H9 (cell line): ENCODE measurements at regions not wholly inside any gene's neighbourhood (a gene's known extent, or its start where the extent isn't known, plus 50 kb on each side); places are given as distances from the start of the nearest gene placed in this dataset.

Experiments
- DNase-seq: peaks from one replicate; pipeline ENCODE4 v3.0.0-alpha.2; 2017
- H2AFZ ChIP-seq: one replicate; pipeline ENCODE4 v1.6.1; 2013; ENCODE audit warnings: mild to moderate bottlenecking, low read length, control low read depth, moderate library complexity
- H2AK5ac ChIP-seq: 2 replicates; pipeline ENCODE4 v1.6.1; 2013; ENCODE audit warnings: low read length, control low read depth, mixed read lengths; ENCODE audit not compliant: insufficient read length
- H2BK120ac ChIP-seq: one replicate; pipeline ENCODE4 v1.6.1; 2013; ENCODE audit warnings: low read depth, mild to moderate bottlenecking, low read length, control low read depth, inconsistent platforms; ENCODE audit not compliant: poor library complexity, severe bottlenecking
- H2BK12ac ChIP-seq: 2 replicates; pipeline ENCODE4 v1.6.1; 2013; ENCODE audit warnings: low read length, control low read depth, mixed read lengths, low read depth; ENCODE audit not compliant: insufficient read length
- H2BK15ac ChIP-seq: 2 replicates; pipeline ENCODE4 v1.6.1; 2013; ENCODE audit warnings: low read depth, low read length, control low read depth
- H2BK20ac ChIP-seq: one replicate; pipeline ENCODE4 v1.6.1; 2013; ENCODE audit warnings: low read depth, mild to moderate bottlenecking, low read length, control low read depth, inconsistent platforms; ENCODE audit not compliant: poor library complexity, severe bottlenecking
- H2BK5ac ChIP-seq: 2 replicates; pipeline ENCODE4 v1.6.1; 2013; ENCODE audit warnings: low read length, control low read depth, mixed read lengths; ENCODE audit not compliant: insufficient read length
- H3K14ac ChIP-seq: 2 replicates; pipeline ENCODE4 v1.6.1; 2013; ENCODE audit warnings: low read length, control low read depth; ENCODE audit not compliant: insufficient read depth
- H3K18ac ChIP-seq: 2 replicates; pipeline ENCODE4 v1.6.1; 2013; ENCODE audit warnings: low read depth, mild to moderate bottlenecking, mixed read lengths, low read length, control low read depth; ENCODE audit not compliant: insufficient read length
- H3K23ac ChIP-seq: 2 replicates; pipeline ENCODE4 v1.6.1; 2013; ENCODE audit warnings: low read length, control low read depth, mixed read lengths, low read depth; ENCODE audit not compliant: insufficient read length
- H3K23me2 ChIP-seq: 2 replicates; pipeline ENCODE4 v1.6.1; 2013; ENCODE audit warnings: low read depth, mild to moderate bottlenecking, mixed read lengths, low read length, control low read depth; ENCODE audit not compliant: insufficient read length, poor library complexity, severe bottlenecking
- H3K27ac ChIP-seq: 2 replicates; pipeline ENCODE4 v1.5.1; 2013; ENCODE audit warnings: low read length, control low read depth, mixed read lengths, low read depth; ENCODE audit not compliant: insufficient read length
- H3K27me3 ChIP-seq: 2 replicates; pipeline ENCODE4 v1.6.1; 2013; ENCODE audit warnings: low read length, control low read depth, inconsistent platforms; ENCODE audit not compliant: insufficient read depth
- H3K4ac ChIP-seq: 2 replicates; pipeline ENCODE4 v1.6.1; 2013; ENCODE audit warnings: low read depth, mild to moderate bottlenecking, control low read depth, inconsistent platforms, low read length, moderate library complexity
- H3K4me1 ChIP-seq: 2 replicates; pipeline ENCODE4 v1.6.1; 2013; ENCODE audit warnings: low read length, control low read depth, inconsistent platforms; ENCODE audit not compliant: insufficient read depth
- H3K4me2 ChIP-seq: 2 replicates; pipeline ENCODE4 v1.6.1; 2013; ENCODE audit warnings: low read length, control low read depth, mixed read lengths; ENCODE audit not compliant: insufficient read length, insufficient read depth
- H3K56ac ChIP-seq: 2 replicates; pipeline ENCODE4 v1.6.1; 2013; ENCODE audit warnings: low read depth, mild to moderate bottlenecking, mixed read lengths, low read length, control low read depth; ENCODE audit not compliant: insufficient read length
- H3K79me1 ChIP-seq: 2 replicates; pipeline ENCODE4 v1.6.1; 2013; ENCODE audit warnings: low read depth, mild to moderate bottlenecking, moderate library complexity, low read length, control low read depth, inconsistent platforms; ENCODE audit not compliant: insufficient read depth, poor library complexity, severe bottlenecking
- H3K79me2 ChIP-seq: 2 replicates; pipeline ENCODE4 v1.6.1; 2013; ENCODE audit warnings: low read length, control low read depth, inconsistent platforms; ENCODE audit not compliant: insufficient read depth
- H3K9ac ChIP-seq: 2 replicates; pipeline ENCODE4 v1.6.1; 2013; ENCODE audit warnings: low read length, control low read depth, mixed read lengths; ENCODE audit not compliant: insufficient read length; ENCODE audit errors: extremely low read depth
- H3K9me3 ChIP-seq: one replicate; pipeline ENCODE4 v1.6.1; 2013; ENCODE audit warnings: low read depth, low read length, inconsistent platforms; ENCODE audit not compliant: control insufficient read depth
- H3T11ph ChIP-seq: one replicate; pipeline ENCODE4 v1.6.1; 2013; ENCODE audit warnings: mild to moderate bottlenecking, low read length, control low read depth, inconsistent platforms
- H4K20me1 ChIP-seq: one replicate; pipeline ENCODE4 v1.6.1; 2013; ENCODE audit not compliant: control insufficient read depth, insufficient read length, insufficient read depth
- H4K5ac ChIP-seq: 2 replicates; pipeline ENCODE4 v1.6.1; 2013; ENCODE audit warnings: low read depth, mild to moderate bottlenecking, mixed read lengths, low read length, control low read depth; ENCODE audit not compliant: insufficient read length
- H4K8ac ChIP-seq: replicated peaks from 2 replicates; pipeline ENCODE4 v1.6.1; 2013; ENCODE audit warnings: low read length, control low read depth, mixed read lengths, low read depth; ENCODE audit not compliant: insufficient read length
- H4K91ac ChIP-seq: 2 replicates; pipeline ENCODE4 v1.6.1; 2013; ENCODE audit warnings: low read depth, mild to moderate bottlenecking, moderate library complexity, mixed read lengths, low read length, control low read depth; ENCODE audit not compliant: insufficient read length
- H3K27ac Mint-ChIP-seq, 3 experiments: 2 replicates in 2 of 3; 3 replicates in 1 of 3; pipeline ENCODE4 v1.8.0; 2020 to 2021; ENCODE audit warnings: mixed read lengths in 3 of 3, mild to moderate bottlenecking in 1 of 3, moderate library complexity in 1 of 3
- H3K27me3 Mint-ChIP-seq: 2 replicates; pipeline ENCODE4 v1.8.0; 2021; ENCODE audit warnings: low read depth, mild to moderate bottlenecking, moderate library complexity, mixed read lengths
- H3K36me3 Mint-ChIP-seq, 3 experiments: 2 replicates in 2 of 3; 3 replicates in 1 of 3; pipeline ENCODE4 v1.8.0; 2020 to 2021; ENCODE audit warnings: low read depth in 3 of 3, mixed read lengths in 3 of 3; ENCODE audit not compliant: insufficient read depth in 1 of 3
- H3K4me1 Mint-ChIP-seq, 2 experiments: 2 replicates each; pipeline ENCODE4 v1.8.0; 2020; ENCODE audit warnings: mixed read lengths in 2 of 2
- H3K4me3 Mint-ChIP-seq, 2 experiments: 2 replicates in 1 of 2; 3 replicates in 1 of 2; pipeline ENCODE4 v1.8.0; 2020 to 2021; ENCODE audit warnings: mild to moderate bottlenecking in 2 of 2, mixed read lengths in 2 of 2, moderate library complexity in 1 of 2
- H3K9me3 Mint-ChIP-seq, 2 experiments: 2 replicates in 1 of 2; 3 replicates in 1 of 2; pipeline ENCODE4 v1.8.0; 2020; ENCODE audit warnings: mild to moderate bottlenecking in 2 of 2, mixed read lengths in 2 of 2, moderate library complexity in 1 of 2
- CTCF ChIP-seq: fragments of 200-600 bp; sonication (generic); conservative IDR thresholded peaks from 3 replicates; pipeline ENCODE4 v1.8.0; 2021; ENCODE audit warnings: antibody characterized with exemption, mild to moderate bottlenecking
- WGBS: extraction: QIAGEN DNeasy Blood & Tissue Kit; methylation state at CpG from one replicate; pipeline ENCODE4 v1.1.7; 2013; ENCODE audit warnings: missing lambda C conversion rate, low lambda C conversion rate, mixed read lengths; ENCODE audit not compliant: insufficient read length; ENCODE audit errors: extremely low coverage; 5-methylcytosine and 5-hydroxymethylcytosine counted together

- DNase-seq, result no peak
- Histone ChIP-seq H3K23me2 (no peaks in the 10 kb centered on the region), H3K23ac (no peak overlapping the region), H3K14ac (no peak overlapping the region), H3T11ph (no peak overlapping the region), H4K8ac (no peak overlapping the region), H3K4me2 (no peak overlapping the region), H3K79me1 (no peaks in the 10 kb centered on the region), H3K18ac (no peak overlapping the region), H4K5ac (no peak overlapping the region), H2BK20ac (no peak overlapping the region), H2BK5ac (no peak overlapping the region), H3K9me3 (no peaks in the 10 kb centered on the region), H2AK5ac (no peak overlapping the region), H2BK15ac (no peak overlapping the region), H4K20me1 (no peaks in the 10 kb centered on the region), H2AFZ (no peak overlapping the region), H3K79me2 (no peaks in the 10 kb centered on the region), H3K4ac (no peak overlapping the region), H4K91ac (no peak overlapping the region), H2BK120ac (no peak overlapping the region), H3K4me1 (peaks cover 9% of the 10 kb centered on the region; the same call in 1 of the 2 replicates), H3K56ac (no peak overlapping the region), H2BK12ac (no peak overlapping the region), H3K27me3 (no peaks in the 10 kb centered on the region), H3K9ac (no peak overlapping the region), H3K27ac (no peak overlapping the region)
- H3K4me3 Mint-ChIP-seq, result no peak overlapping the region
- peaks cover 27 to 41% of the 10 kb centered on the region in 2 experiments for H3K4me1 Mint-ChIP-seq
- no peaks in the 10 kb centered on the region for H3K9me3 Mint-ChIP-seq
- WGBS, result no CpG with 5 or more reads among the region's 4 CpGs
- TF ChIP-seq CTCF, result no peak
- no peaks in the 10 kb centered on the region; a peak in 1 of 7 replicates for H3K36me3 Mint-ChIP-seq
- no peak overlapping the region for H3K27ac Mint-ChIP-seq
- H3K27me3 Mint-ChIP-seq, result peaks cover 2% of the 10 kb centered on the region
These were observed 105.6 kb downstream of the FGF18 start for GRCh38 chr5:171525085-171525484.
